ENCODE measurements at regions not wholly inside any gene's neighbourhood (a gene's known extent, or its start where the extent isn't known, plus 50 kb on each side); places are given as distances from the start of the nearest gene placed in this dataset.
A peak's percentile ranks its signal among the peaks of the same experiment; 100 is the strongest.

GRCh38 chr2:129011466-129012061, 692.9 kb upstream of the HS6ST1 start:
- Mint-ChIP-seq H3K27ac (ENCODE audit: unreplicated experiment) (no peak overlapping the region), H3K9me3 (ENCODE audit: unreplicated experiment) (peaks cover 4% of the 10 kb centered on the region), H3K27me3 (ENCODE audit: unreplicated experiment) (peaks cover 10% of the 10 kb centered on the region), H3K4me3 (ENCODE audit: unreplicated experiment) (no peak overlapping the region), H3K4me1 (ENCODE audit: low read depth, unreplicated experiment) (peaks cover 21% of the 10 kb centered on the region), H3K36me3 (ENCODE audit: unreplicated experiment) (no peaks in the 10 kb centered on the region)
- no peak for TF ChIP-seq CTCF (IDR thresholded peaks at IDR 0.05; ENCODE audit: partially characterized antibody, unreplicated experiment)
- DNase-seq, result no peak

GRCh38 chr2:129014432-129014831, 695.8 kb upstream of the HS6ST1 start:
- TF ChIP-seq CTCF (IDR thresholded peaks at IDR 0.05; ENCODE audit: partially characterized antibody, unreplicated experiment), result no peak
- H3K4me3 Mint-ChIP-seq (ENCODE audit: unreplicated experiment), result no peak overlapping the region
- no peaks in the 10 kb centered on the region for H3K36me3 Mint-ChIP-seq (ENCODE audit: unreplicated experiment)
- H3K4me1 Mint-ChIP-seq (ENCODE audit: low read depth, unreplicated experiment), result peaks cover 26% of the 10 kb centered on the region
- no peak for DNase-seq
- H3K27ac Mint-ChIP-seq (ENCODE audit: unreplicated experiment), result peak overlapping the region; percentile 49
- peaks cover 7% of the 10 kb centered on the region for H3K27me3 Mint-ChIP-seq (ENCODE audit: unreplicated experiment)
- H3K9me3 Mint-ChIP-seq (ENCODE audit: unreplicated experiment), result peaks cover 7% of the 10 kb centered on the region

- Mint-ChIP-seq H3K4me1 (ENCODE audit: low read depth, unreplicated experiment) (peaks cover 26% of the 10 kb centered on the region), H3K9me3 (ENCODE audit: unreplicated experiment) (peaks cover 7% of the 10 kb centered on the region), H3K27ac (ENCODE audit: unreplicated experiment) (peak overlapping the region; percentile 75), H3K4me3 (ENCODE audit: unreplicated experiment) (peak overlapping the region; percentile 56), H3K27me3 (ENCODE audit: unreplicated experiment) (peaks cover 7% of the 10 kb centered on the region), H3K36me3 (ENCODE audit: unreplicated experiment) (no peaks in the 10 kb centered on the region)
- no peak for DNase-seq
- no peak for TF ChIP-seq CTCF (IDR thresholded peaks at IDR 0.05; ENCODE audit: partially characterized antibody, unreplicated experiment)
These were observed 697.0 kb upstream of the HS6ST1 start for GRCh38 chr2:129015397-129016285.

- no peak for TF ChIP-seq CTCF (IDR thresholded peaks at IDR 0.05; ENCODE audit: partially characterized antibody, unreplicated experiment)
- Mint-ChIP-seq H3K36me3 (ENCODE audit: unreplicated experiment) (no peaks in the 10 kb centered on the region), H3K4me1 (ENCODE audit: low read depth, unreplicated experiment) (peaks cover 26% of the 10 kb centered on the region), H3K4me3 (ENCODE audit: unreplicated experiment) (no peak overlapping the region), H3K27ac (ENCODE audit: unreplicated experiment) (no peak overlapping the region), H3K27me3 (ENCODE audit: unreplicated experiment) (peaks cover 7% of the 10 kb centered on the region), H3K9me3 (ENCODE audit: unreplicated experiment) (peaks cover 7% of the 10 kb centered on the region)
- DNase-seq, result no peak
These were observed 698.3 kb upstream of the HS6ST1 start for GRCh38 chr2:129016972-129017371.

- H3K4me3 Mint-ChIP-seq (ENCODE audit: unreplicated experiment), result no peak overlapping the region
- H3K9me3 Mint-ChIP-seq (ENCODE audit: unreplicated experiment), result no peaks in the 10 kb centered on the region
- H3K4me1 Mint-ChIP-seq (ENCODE audit: low read depth, unreplicated experiment), result no peaks in the 10 kb centered on the region
- H3K36me3 Mint-ChIP-seq (ENCODE audit: unreplicated experiment), result no peaks in the 10 kb centered on the region
- no peaks in the 10 kb centered on the region for H3K27me3 Mint-ChIP-seq (ENCODE audit: unreplicated experiment)
- TF ChIP-seq CTCF (IDR thresholded peaks at IDR 0.05; ENCODE audit: partially characterized antibody, unreplicated experiment), result no peak
- no peak for DNase-seq
- no peak overlapping the region for H3K27ac Mint-ChIP-seq (ENCODE audit: unreplicated experiment)
These were observed 706.1 kb upstream of the HS6ST1 start for GRCh38 chr2:129024796-129025195.

All from glutamatergic neuron (in vitro differentiated cells).